ENCODE measurements at regions not wholly inside any gene's neighbourhood (a gene's known extent, or its start where the extent isn't known, plus 50 kb on each side); places are given as distances from the start of the nearest gene placed in this dataset.

GRCh38 chr1:94727846-94728715, 92.1 kb upstream of the SLC44A3 start:
- BruUV-seq (replicated peaks) = no TSS peak
- CTCF ChIA-PET = interaction anchor here (0.8 to 0.9 kb wide), 2 partner anchors 14 to 186 kb away, joined by 3 read pairs; partner anchors contain the start of gene F3
- H3K27ac Mint-ChIP-seq (ENCODE audit: unreplicated experiment) = peak overlapping the region; percentile 85

GRCh38 chr1:94726981-94727685, 93.0 kb upstream of the SLC44A3 start:
- CTCF ChIA-PET = interaction anchor here (0.9 kb wide), 1 partner anchor 185 kb away, joined by 3 read pairs; the partner anchor contains the start of gene F3
- intact Hi-C loops (cut with micrococcal nuclease; ENCODE audit: unreplicated experiment) = loop anchor here (5.0 kb wide), 4 partner anchors 65 to 190 kb away; no protein-coding TSS in a partner anchor

More at GRCh38 chr1:94727846-94728715, 92.1 kb upstream of the SLC44A3 start:
- Mint-ChIP-seq H3K27me3 (ENCODE audit: unreplicated experiment) (no peaks in the 10 kb centered on the region), H3K9me3 (ENCODE audit: low read depth, unreplicated experiment) (peaks cover 2% of the 10 kb centered on the region), H3K36me3 (ENCODE audit: insufficient read depth, unreplicated experiment) (peaks cover 14% of the 10 kb centered on the region), H3K4me1 (ENCODE audit: low read depth, unreplicated experiment) (peaks cover 65% of the 10 kb centered on the region), H3K4me3 (ENCODE audit: low read depth, unreplicated experiment) (no peak overlapping the region)
- peak; percentile 79 for DNase-seq
- intact Hi-C loops (cut with micrococcal nuclease; ENCODE audit: unreplicated experiment) = loop anchor here (2.0 to 5.0 kb wide), 5 partner anchors 45 to 191 kb away; no protein-coding TSS in a partner anchor
- no peak for TF ChIP-seq CTCF (IDR thresholded peaks at IDR 0.05; ENCODE audit: unreplicated experiment)

GRCh38 chr1:94725566-94725965, 94.6 kb upstream of the SLC44A3 start:
- Mint-ChIP-seq H3K4me1 (ENCODE audit: low read depth, unreplicated experiment) (peaks cover 51% of the 10 kb centered on the region), H3K27me3 (ENCODE audit: unreplicated experiment) (no peaks in the 10 kb centered on the region), H3K9me3 (ENCODE audit: low read depth, unreplicated experiment) (peaks cover 2% of the 10 kb centered on the region), H3K4me3 (ENCODE audit: low read depth, unreplicated experiment) (no peak overlapping the region), H3K36me3 (ENCODE audit: insufficient read depth, unreplicated experiment) (peaks cover 17% of the 10 kb centered on the region), H3K27ac (ENCODE audit: unreplicated experiment) (peak overlapping the region; percentile 27)
- no TSS peak for BruUV-seq (replicated peaks)
- TF ChIP-seq CTCF (IDR thresholded peaks at IDR 0.05; ENCODE audit: unreplicated experiment) = no peak
- no peak for DNase-seq
- intact Hi-C loops (cut with micrococcal nuclease; ENCODE audit: unreplicated experiment) = loop anchor here (5.0 kb wide), 4 partner anchors 67 to 188 kb away; no protein-coding TSS in a partner anchor
- CTCF ChIA-PET = no interaction called here

More at GRCh38 chr1:94726981-94727685, 93.0 kb upstream of the SLC44A3 start:
- H3K36me3 Mint-ChIP-seq (ENCODE audit: insufficient read depth, unreplicated experiment) = peaks cover 17% of the 10 kb centered on the region
- H3K27ac Mint-ChIP-seq (ENCODE audit: unreplicated experiment) = peak overlapping the region; percentile 85
- no peak for TF ChIP-seq CTCF (IDR thresholded peaks at IDR 0.05; ENCODE audit: unreplicated experiment)
- H3K4me1 Mint-ChIP-seq (ENCODE audit: low read depth, unreplicated experiment) = peaks cover 64% of the 10 kb centered on the region
- H3K9me3 Mint-ChIP-seq (ENCODE audit: low read depth, unreplicated experiment) = peaks cover 2% of the 10 kb centered on the region
- no TSS peak for BruUV-seq (replicated peaks)
- no peak for DNase-seq
- no peak overlapping the region for H3K4me3 Mint-ChIP-seq (ENCODE audit: low read depth, unreplicated experiment)
- no peaks in the 10 kb centered on the region for H3K27me3 Mint-ChIP-seq (ENCODE audit: unreplicated experiment)

- BruUV-seq (replicated peaks) = no TSS peak
These were observed 96.3 kb upstream of the SLC44A3 start for GRCh38 chr1:94723894-94724293.

More at GRCh38 chr1:94723894-94724293, 96.3 kb upstream of the SLC44A3 start:
- CTCF ChIA-PET = no interaction called here
- Mint-ChIP-seq H3K36me3 (ENCODE audit: insufficient read depth, unreplicated experiment) (peaks cover 11% of the 10 kb centered on the region), H3K27me3 (ENCODE audit: unreplicated experiment) (no peaks in the 10 kb centered on the region), H3K9me3 (ENCODE audit: low read depth, unreplicated experiment) (peaks cover 2% of the 10 kb centered on the region), H3K4me1 (ENCODE audit: low read depth, unreplicated experiment) (peaks cover 49% of the 10 kb centered on the region), H3K27ac (ENCODE audit: unreplicated experiment) (no peak overlapping the region), H3K4me3 (ENCODE audit: low read depth, unreplicated experiment) (no peak overlapping the region)
- no peak for DNase-seq
- intact Hi-C loops (cut with micrococcal nuclease; ENCODE audit: unreplicated experiment) = no loop called here
- no peak for TF ChIP-seq CTCF (IDR thresholded peaks at IDR 0.05; ENCODE audit: unreplicated experiment)

Measured in Calu3 (cell line).